ENCODE measurements at regions not wholly inside any gene's neighbourhood (a gene's known extent, or its start where the extent isn't known, plus 50 kb on each side); places are given as distances from the start of the nearest gene placed in this dataset.

DNA sequence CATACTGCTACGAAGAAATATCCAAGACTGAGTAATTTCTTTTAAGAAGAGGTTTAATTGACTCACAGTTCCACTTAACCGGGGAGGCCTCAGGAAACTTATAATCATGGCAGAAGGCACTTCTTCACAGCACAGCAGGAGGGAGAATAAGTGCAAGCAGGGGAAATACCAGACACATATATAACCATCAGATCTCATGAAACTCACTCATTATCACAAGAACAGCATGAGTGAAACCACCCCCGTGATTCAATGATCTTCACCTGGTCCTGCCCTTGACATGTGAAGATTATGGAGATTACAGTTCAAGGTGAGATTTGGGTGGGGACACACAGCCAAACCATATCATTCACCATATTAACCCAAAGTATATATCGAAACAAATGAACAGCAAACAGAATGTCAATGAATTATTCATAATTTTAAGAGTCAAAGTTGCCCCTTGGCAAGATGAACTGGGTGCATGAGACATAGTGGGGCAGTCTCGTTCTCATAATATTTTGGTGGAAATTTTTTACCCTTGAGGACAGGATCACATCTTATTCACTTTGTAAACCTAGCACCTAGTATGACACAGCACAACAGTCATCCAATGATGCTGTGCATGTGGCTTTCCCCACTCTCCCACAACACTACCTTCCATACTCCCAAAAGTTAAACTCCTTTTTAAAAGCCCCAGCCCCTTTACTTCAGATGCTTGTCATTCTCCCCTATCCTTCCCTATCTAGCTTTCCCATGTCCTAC is 425.3 kb downstream of the ZEB2 start:
- Mint-ChIP-seq H3K4me1 (ENCODE audit: unreplicated experiment) (peaks cover 6% of the 10 kb centered on the region), H3K27ac (ENCODE audit: unreplicated experiment) (no peak overlapping the region), H3K9me3 (ENCODE audit: unreplicated experiment) (peaks cover 20% of the 10 kb centered on the region), H3K27me3 (ENCODE audit: unreplicated experiment) (no peaks in the 10 kb centered on the region), H3K4me3 (ENCODE audit: unreplicated experiment) (no peak overlapping the region), H3K36me3 (ENCODE audit: unreplicated experiment) (peaks cover 8% of the 10 kb centered on the region)
- no peak for DNase-seq (ENCODE audit: extremely low spot score, unreplicated experiment)
- TF ChIP-seq, protein P1, sequence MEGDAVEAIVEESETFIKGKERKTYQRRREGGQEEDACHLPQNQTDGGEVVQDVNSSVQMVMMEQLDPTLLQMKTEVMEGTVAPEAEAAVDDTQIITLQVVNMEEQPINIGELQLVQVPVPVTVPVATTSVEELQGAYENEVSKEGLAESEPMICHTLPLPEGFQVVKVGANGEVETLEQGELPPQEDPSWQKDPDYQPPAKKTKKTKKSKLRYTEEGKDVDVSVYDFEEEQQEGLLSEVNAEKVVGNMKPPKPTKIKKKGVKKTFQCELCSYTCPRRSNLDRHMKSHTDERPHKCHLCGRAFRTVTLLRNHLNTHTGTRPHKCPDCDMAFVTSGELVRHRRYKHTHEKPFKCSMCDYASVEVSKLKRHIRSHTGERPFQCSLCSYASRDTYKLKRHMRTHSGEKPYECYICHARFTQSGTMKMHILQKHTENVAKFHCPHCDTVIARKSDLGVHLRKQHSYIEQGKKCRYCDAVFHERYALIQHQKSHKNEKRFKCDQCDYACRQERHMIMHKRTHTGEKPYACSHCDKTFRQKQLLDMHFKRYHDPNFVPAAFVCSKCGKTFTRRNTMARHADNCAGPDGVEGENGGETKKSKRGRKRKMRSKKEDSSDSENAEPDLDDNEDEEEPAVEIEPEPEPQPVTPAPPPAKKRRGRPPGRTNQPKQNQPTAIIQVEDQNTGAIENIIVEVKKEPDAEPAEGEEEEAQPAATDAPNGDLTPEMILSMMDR (IDR thresholded peaks at IDR 0.05): no peak

- Mint-ChIP-seq H3K36me3 (ENCODE audit: unreplicated experiment) (peaks cover 8% of the 10 kb centered on the region), H3K9me3 (ENCODE audit: unreplicated experiment) (peaks cover 27% of the 10 kb centered on the region), H3K4me1 (ENCODE audit: unreplicated experiment) (peaks cover 16% of the 10 kb centered on the region), H3K27me3 (ENCODE audit: unreplicated experiment) (no peaks in the 10 kb centered on the region), H3K4me3 (ENCODE audit: unreplicated experiment) (no peak overlapping the region), H3K27ac (ENCODE audit: unreplicated experiment) (no peak overlapping the region)
- no peak for DNase-seq (ENCODE audit: extremely low spot score, unreplicated experiment)
- TF ChIP-seq, protein P1 (IDR thresholded peaks at IDR 0.05): no peak
Measured at GRCh38 chr2:144091622-144092021, 428.3 kb downstream of the ZEB2 start.

DNA sequence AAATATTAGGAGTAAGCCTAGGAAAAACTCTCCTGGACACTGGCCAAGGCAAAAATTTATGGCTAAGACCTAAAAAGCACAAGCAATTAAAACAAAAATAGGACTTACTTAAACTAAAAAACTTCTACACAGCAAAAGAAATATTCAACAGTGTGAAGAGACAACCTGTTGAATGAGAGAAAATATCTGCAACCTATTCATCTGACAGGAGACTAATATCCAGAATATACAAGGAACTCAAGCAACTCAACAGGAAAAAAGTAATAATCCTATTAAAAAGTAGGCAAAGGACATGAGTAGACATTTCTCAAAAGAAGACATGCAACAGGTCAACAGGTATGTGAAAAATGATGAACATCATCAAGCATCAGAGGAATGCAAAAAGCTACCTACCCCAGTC is 431.1 kb downstream of the ZEB2 start:
- no peak overlapping the region for H3K4me3 Mint-ChIP-seq (ENCODE audit: unreplicated experiment)
- H3K27me3 Mint-ChIP-seq (ENCODE audit: unreplicated experiment): no peaks in the 10 kb centered on the region
- H3K36me3 Mint-ChIP-seq (ENCODE audit: unreplicated experiment): peaks cover 4% of the 10 kb centered on the region
- H3K9me3 Mint-ChIP-seq (ENCODE audit: unreplicated experiment): peaks cover 21% of the 10 kb centered on the region
- peaks cover 33% of the 10 kb centered on the region for H3K4me1 Mint-ChIP-seq (ENCODE audit: unreplicated experiment)
- TF ChIP-seq, protein P1 (IDR thresholded peaks at IDR 0.05): no peak
- DNase-seq (ENCODE audit: extremely low spot score, unreplicated experiment): no peak
- no peak overlapping the region for H3K27ac Mint-ChIP-seq (ENCODE audit: unreplicated experiment)

- TF ChIP-seq, protein P1 (IDR thresholded peaks at IDR 0.05): no peak
- Mint-ChIP-seq H3K27me3 (ENCODE audit: unreplicated experiment) (no peaks in the 10 kb centered on the region), H3K4me3 (ENCODE audit: unreplicated experiment) (no peak overlapping the region), H3K36me3 (ENCODE audit: unreplicated experiment) (peaks cover 4% of the 10 kb centered on the region), H3K4me1 (ENCODE audit: unreplicated experiment) (peaks cover 50% of the 10 kb centered on the region), H3K9me3 (ENCODE audit: unreplicated experiment) (peaks cover 20% of the 10 kb centered on the region), H3K27ac (ENCODE audit: unreplicated experiment) (no peak overlapping the region)
- no peak for DNase-seq (ENCODE audit: extremely low spot score, unreplicated experiment)
Measured at GRCh38 chr2:144086965-144087364, 433.0 kb downstream of the ZEB2 start.

DNA sequence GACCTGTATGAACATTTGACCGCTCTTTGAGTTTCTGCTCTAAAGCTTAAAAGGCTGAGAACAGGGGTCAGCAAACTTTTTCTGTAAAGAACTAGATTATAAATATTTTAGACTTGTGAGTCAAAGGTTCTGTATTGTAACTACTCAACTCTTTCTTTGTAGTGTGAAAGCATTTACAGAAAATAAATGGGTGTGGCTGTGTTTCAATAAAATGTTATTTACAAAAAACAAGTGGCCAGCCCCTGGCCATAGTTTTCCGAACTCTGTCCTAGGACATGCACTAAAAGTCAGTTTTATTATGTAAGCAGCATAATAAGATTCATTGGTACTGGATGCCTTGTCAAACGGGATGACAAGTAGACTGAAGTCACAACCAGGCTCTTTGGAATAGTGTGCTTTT is 434.9 kb downstream of the ZEB2 start:
- Mint-ChIP-seq H3K36me3 (ENCODE audit: unreplicated experiment) (no peaks in the 10 kb centered on the region), H3K27ac (ENCODE audit: unreplicated experiment) (peak overlapping the region; percentile 80), H3K9me3 (ENCODE audit: unreplicated experiment) (peaks cover 7% of the 10 kb centered on the region), H3K4me1 (ENCODE audit: unreplicated experiment) (peaks cover 63% of the 10 kb centered on the region), H3K4me3 (ENCODE audit: unreplicated experiment) (no peak overlapping the region), H3K27me3 (ENCODE audit: unreplicated experiment) (no peaks in the 10 kb centered on the region)
- TF ChIP-seq, protein P1 (IDR thresholded peaks at IDR 0.05): no peak
- DNase-seq (ENCODE audit: extremely low spot score, unreplicated experiment): no peak
